IPS-NIHi11 (cell line): ENCODE measurements at regions not wholly inside any gene's neighbourhood (a gene's known extent, or its start where the extent isn't known, plus 50 kb on each side); places are given as distances from the start of the nearest gene placed in this dataset.
"Not testable (repeated sequence)": the region's sequence is repeated elsewhere in the genome, so short reads cannot be mapped to it uniquely, and the experiment has no call there.

Experiments
- DNase-seq: peaks from one replicate; pipeline ENCODE4 v3.0.0; 2012; ENCODE audit warnings: mixed read lengths, low spot score

DNA sequence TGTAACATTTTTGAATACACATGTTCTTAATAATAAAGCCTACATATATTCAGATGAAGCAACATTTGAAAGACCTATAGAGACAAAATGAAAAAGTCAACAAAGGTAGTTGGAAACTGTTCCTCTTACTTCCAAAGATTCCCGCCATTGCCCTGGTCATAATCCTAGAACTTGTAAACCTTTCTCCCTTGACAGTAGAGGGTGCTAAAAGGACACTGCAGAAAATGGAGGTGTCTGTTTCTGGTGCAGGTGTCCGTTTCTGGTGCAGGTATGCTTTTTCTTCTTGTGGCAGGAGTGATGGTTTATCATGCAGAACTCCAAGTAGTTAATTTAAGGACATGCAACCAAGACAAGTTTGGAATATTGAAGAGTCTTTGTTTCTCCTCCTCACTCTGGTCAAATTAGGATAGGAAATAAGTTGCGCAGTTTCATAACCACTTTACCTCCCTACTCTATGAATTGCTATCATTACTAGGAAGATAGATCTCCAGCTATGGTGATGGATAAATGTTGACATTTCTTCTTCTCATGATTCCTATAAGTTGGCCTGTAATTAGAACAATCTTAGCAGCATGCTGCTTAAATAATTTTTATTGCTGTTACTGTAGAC, 56.0 kb upstream of the FAM174A start:
- peak; percentile 35 for DNase-seq

DNA sequence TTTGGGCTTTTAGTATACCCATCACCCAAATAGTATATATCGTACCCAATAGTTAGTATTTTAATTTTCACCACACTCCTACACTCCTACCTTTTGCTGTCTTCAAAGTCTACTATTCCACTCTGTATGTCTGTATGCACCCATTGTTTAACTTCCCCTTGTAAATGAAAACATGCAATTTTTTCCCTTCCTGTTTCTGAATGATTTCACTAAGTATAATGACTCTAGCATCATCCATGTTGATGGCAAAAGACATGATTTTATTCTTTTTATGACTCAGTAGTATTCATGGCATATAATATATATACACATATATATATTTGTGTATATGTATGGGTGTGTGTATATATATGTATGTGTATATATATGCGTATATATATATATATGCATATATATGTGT, 63.1 kb upstream of the FAM174A start:
- no peak for DNase-seq

DNA sequence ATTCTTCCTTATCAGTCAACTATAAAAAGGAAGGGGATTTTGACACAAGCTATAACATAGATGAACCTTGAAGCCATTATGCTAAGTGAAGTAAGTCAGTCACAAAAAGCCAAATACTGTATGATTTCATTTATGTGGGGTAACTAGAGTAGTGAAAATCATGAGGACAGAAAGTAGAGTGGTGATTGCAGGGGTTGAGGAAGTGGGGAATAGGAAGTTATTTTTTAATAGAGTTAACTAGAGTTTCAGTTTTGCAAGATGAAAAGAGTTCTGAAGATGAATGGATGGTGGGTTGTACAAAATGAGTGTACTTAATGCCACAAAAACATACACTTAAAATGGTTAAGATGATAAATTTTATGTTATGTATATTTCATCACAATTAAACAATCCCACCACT, 65.4 kb upstream of the FAM174A start:
- no peak for DNase-seq

DNA sequence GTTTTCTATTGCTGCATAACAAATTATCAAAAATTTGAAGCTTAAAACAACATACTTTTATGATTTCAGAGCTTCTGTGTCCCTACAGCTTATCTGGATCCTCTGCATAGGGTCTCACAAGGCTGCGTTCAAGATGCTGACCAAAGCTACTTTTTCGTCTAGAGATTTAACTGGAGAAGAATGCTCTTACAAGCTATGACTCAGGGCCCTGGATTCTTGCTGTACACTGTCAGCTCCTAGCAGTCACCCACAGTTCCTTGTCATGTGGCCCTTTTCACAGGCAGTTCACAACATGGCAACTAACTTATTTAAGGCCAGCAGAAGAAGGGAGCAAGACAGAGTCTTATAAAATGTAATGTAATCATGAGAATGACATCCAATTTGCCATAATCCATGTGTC, 70.8 kb upstream of the FAM174A start:
- DNase-seq: no peak

DNA sequence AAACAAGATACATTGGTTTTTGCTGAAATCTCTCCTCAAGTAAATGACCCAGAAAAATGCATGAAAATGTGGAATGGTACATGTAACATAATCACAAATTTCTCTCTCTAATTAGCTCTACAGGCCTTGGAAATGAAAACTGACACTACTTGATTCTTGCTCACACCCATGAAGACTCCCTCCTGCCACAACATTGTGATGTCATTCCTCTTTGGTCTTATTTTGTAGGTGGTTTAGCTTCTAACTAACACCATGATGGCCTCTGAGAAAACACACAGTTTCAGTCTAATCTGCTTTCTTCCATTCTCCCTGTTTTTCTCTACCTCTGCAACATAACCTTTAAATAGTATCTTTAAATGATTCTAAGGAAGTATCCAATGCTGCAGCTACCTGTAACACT, 78.6 kb upstream of the FAM174A start:
- DNase-seq: no peak

DNA sequence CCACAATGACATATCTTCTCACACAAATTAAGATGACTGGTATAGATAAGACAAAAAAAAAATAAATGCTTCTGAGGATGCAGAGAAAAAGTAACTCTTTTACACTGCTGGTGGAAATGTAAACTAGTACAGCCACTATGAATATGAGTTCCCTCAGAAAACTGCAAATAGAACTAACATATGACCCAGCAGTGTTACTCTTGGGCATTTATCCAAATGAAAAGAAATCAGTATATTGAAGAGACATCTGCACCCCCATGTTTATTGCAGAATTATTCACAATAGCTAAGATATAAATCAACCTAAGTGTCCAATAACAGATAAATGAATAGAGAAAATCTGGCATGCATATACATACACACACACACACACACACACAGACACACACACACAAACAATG, 83.0 kb upstream of the FAM174A start:
- DNase-seq: no peak

DNA sequence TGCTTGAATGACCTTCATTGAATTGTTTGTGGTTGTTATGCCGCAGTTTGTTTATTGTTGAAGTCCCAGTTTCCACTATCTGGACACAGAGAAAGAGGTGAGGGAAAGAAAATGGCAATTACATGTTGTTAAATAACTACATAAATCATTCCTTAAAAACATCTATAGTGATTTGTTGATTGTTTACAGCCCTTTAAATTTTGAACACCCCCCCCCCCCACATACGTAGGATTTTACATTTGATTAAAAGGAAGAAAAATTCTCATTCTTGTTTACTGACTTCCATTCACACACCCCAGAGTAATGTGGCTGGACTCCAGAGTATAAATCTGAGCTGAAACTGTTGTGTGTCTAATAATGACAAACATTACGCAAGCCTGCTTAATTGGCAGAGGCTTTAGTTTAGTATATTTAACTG, 87.1 kb upstream of the FAM174A start:
- no peak for DNase-seq

DNA sequence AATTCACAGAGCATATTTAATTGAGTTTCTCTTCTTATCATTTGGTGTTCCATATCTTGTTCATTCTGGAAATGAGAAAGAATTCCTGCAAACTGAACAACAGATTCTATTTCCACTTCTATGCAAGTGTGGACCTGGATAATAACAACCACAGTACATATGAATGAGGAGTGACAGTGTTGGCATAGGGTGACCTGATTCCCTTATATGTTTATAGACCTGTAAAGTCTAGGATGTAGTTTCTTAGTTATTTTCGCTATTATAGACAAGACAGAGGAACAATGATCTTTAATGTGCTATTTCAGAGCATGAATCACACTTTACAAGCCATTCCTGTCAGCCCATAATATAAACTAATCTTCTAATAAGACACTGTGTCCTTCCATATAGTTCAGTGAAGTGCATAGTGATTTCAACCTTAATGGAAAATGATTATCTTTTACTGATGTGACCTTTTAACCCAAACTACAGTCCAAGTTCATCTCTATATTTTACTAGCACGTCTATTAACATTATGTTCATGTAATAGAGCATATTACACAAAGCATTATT, 88.2 kb upstream of the FAM174A start:
- no peak for DNase-seq

DNA sequence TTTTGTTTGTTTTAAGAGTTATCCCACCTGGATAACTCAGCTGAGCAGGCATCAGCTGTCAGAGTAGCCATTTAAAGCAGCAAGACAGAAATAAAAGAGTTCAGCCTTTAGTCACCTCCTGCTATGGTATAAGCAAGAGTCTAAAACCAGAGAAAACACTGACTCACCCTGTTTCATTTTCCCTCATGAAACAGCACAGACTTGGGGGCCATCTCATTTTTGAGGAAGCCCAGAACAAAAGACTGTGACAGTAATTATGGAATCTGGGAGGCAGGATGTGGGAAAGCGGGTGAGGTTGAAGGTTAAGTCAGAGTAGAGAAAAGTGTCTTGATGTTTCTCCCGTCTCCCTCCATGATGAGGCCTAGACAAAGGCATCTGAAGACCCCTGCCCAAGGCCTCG, 90.2 kb upstream of the FAM174A start:
- DNase-seq: no peak

DNA sequence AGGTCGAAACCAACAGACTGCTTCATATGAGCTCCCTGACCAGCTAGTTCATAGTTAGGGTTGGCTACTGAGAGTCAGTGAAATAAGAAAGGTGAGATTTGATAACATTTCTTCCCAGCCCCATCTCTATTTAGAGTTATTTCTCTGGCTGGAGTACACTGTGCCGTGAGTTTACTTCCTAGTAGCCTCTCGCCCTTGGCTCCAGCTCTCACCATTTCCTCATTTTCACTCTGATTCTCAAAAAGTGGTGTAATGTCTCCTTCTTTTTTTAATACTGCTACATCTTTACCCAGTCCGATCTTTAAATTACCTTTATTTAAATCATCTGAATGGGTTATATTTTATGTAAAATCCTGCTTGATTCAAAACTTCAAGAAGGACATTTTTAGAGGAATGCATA, 100.4 kb upstream of the FAM174A start:
- DNase-seq: no peak

DNA sequence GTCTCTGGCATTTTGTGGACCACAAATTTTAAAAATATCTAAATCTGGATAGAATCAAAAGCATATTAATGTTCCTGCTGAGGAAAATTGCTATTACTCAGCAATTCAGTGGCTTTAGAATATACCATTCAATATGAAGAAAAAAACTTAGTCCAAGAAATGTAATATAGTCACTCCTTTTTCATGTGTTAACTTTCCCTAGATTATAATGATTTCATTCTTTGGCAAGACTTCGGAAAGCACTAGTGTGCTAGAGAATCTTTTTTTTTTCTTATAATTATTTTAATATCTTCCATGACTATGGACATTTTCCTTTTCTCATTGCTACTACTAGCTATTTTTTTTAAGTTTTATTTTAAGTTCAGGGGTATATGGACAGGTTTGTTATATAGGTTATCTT, 102.4 kb upstream of the FAM174A start:
- DNase-seq: no peak

DNA sequence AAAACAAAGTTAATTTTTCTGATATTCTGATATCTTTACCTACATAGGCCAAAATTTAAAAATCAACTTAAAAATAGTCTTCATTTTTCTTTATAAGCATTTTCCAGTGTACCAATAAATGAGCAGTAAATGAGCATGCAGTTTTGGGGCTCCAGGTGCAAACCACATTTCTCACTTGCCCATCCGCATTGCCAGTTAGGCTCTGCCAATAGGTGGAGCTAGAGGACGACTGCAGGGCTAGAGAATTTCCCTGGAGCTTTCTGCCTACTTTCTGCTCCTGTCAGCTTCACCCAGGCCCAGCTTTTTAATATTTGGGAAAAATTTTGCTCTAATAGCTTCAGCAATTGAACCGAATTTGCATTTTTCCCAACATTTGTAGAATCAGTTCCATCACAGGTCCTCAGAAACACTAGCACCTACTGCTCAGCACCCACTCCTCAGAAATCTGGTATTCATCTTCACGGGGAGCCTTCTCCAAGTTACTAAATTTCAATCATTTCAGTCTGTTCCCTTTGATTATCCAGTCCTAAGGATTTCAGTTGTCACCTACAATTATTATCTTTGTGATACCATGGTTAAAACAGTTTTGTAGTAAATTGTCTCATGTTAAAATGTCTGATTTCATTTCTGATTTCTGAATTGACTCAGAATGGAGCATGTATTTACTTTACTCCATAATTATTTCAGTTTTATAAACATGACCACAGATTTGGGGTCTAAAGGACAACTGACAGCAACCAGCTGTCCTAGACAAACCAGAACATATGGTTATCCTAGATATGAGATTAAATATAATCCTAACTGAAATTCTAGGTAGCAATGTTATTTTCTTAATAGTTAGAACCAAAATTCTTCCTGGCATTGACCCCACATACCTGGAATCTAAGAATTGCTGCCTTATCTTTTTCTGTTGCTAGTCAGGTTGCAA, 104.6 kb upstream of the FAM174A start:
- peak; percentile 61 for DNase-seq

DNA sequence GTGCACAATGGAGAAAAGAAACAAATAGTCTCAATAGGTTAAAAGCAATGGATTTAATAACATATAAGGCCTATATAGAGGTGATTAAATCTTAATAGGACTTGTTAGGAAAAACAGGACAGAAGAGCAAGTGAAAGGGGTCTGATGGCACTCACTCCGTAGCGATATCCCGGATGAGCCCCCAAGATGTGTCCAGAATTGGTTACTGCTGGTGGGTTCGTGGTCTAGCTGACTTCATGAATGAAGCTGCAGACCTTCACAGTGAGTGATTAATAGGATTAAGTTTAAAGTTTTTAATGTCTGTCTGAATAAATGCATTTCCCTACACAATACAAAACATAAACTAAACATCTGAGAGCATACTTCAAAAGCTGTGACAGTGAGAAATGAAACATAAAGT, 110.4 kb upstream of the FAM174A start:
- DNase-seq: no peak

DNA sequence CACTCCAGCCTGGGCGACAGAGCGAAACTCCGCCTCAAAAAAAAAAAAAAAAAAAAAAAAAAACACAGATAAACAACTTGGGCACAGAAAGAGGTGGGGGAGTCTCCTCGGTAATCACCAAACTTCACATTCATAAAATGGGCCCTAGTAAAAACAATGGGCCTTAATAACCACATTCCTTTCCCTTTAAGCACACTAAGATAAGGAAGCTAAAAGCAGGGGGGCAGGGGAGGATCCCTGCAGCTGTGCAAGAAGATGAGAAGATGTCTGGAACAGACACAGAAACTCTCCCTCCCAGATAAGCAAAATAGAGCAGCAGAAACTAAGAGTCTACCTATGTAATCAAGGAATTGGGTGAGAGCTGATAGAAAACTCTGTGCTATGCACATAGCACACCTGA, 111.2 kb upstream of the FAM174A start:
- DNase-seq: no peak

DNA sequence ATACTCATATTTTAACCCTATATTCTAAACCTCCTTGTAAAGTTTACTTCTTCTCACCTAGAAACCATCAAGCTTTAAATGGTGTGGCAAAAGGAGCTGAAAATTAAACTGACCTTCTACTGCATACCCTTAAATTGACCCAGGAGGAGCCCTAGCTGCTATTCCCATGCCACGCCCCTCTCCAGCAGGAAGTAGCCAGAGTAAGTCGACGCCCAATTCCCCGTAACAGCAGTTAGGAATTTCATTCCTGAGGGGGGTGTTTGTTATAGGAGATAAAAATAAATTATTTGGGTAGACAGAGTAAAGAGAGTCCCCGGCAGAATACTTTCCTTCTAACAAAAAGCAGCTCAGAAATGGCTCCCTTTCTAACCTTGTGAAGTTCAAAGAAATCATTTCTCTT, 111.8 kb upstream of the FAM174A start:
- DNase-seq: no peak

DNA sequence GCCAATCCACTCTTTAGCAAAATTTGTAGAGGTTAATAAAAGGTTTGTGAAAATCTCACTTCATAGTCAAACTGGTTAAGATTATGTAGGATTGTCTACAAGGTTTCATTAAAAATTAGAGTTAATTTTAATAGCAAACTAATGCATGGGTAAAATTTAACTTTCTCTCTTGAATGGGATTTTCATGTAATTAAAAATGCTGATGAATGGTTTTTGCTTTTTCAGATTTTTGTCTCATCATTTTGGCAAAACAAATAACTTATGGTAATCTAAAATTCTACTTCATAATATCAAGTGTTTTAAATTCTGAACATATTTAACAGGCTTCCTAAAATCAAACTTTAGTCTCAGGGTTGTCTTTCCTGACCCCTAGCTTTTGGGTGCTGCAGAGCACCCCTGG, 113.8 kb upstream of the FAM174A start:
- no peak for DNase-seq

DNA sequence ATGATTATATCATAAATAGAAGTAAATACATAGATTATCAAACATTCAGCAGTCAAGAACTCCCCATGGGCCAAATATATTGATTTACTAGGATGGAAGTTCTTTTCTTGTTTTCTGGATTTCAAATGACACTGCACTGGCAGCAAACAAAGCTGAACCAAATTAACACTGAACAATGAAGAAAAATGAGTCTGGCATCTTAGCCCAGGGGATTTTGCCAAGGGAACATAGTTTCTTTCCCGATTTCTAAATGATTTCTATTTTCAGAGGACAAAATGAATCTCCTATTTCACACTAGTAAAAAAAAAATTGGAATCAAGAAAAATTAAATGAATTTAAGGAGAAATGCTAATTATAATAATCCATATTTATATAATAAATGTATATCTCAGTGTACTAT, 116.9 kb upstream of the FAM174A start:
- no peak for DNase-seq

DNA sequence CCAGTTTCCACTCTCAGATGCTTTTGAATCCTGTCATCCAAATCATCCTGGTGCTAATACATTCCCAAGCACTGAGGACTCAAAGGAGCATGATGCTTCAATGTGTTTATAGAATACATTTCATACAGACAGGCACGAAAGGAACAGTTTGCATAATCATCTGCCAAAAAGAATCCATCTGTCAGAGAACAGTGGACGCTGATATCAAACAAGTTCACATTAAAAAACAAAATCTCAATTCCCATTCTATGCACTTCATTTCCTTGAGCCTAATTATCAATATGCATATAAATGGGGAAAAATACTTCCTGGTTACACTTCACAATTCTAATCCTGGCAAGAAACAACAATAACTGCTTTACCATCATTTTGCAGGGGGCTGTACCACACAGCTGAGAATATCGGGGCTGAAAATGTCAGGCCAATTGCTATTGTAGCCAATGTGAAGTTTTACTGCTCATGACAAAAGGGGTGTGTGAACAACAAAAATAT, 125.5 kb upstream of the FAM174A start:
- DNase-seq: no peak

DNA sequence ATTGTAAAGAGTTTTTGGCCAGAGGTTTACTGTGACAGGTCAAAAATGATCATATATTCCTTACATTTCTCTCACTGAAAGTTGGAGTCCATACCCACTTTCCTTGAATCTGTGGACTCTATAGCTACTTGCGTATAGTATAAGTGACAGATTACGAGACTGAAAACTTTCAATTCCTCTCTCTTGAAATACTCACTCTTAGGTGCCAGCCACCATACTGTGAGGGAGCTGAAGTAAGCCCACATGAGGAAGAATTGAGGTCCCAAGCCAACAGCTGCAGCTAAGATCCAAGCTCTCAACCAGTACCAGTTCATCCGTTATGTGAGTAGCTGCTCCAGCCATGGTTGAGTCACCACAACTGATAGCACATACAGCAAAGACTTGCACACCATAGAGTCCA, 128.1 kb upstream of the FAM174A start:
- no peak for DNase-seq

DNA sequence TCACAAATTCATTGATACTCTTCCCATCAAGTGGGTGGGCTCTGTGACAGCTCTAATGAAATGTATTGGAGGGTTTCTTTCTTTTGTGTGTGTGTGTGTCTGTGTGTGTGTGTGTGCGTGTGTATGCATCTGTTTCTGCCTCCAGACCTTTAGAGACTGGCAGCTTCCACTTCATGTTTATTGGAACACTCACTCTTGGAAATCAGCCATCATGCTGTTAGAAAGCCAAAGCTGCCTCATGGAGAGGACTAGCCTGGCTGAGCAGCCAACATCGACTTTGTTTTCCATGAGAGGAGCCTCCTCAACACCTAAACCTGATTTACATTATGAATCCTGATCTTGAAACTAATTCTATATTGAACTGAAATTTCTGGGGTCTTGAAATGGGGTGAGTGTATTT, 128.5 kb upstream of the FAM174A start:
- DNase-seq: no peak

DNA sequence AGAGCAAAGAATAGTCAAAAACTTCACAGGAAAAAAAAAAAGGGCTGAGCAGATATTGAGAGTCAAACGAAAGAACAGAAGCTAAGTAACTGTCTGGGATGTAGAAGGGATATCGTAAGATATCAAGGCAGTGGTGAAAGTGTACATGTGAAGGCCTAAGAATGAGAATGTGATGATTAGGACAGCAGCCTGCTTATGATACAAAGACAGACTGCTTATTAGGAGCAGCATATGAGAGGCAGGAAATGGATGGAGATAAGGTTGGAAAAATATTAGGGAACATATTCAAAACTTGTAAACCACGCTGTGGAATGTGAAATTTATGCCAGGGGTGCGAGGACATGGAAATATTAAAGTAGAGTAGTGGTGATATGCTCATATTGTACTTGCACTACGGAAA, 133.1 kb upstream of the FAM174A start:
- no peak for DNase-seq

DNA sequence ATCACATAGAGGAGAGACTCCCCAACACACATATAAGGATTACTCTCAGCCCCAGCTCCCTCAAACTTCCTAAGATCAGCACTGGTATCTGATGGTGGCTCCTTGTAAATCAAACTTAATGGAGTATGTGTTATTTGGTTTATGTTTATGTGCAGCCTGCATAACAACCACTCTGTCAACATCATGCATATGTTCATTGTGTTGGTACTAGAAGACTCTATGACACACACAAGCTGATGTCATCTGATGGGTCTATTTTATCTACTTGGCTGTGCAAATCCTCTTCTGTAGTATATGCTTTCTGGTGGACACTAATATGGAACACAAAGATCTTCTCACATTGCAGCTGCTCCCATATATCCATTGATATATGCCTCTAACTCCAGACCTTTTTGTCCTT, 134.0 kb upstream of the FAM174A start:
- no peak for DNase-seq

DNA sequence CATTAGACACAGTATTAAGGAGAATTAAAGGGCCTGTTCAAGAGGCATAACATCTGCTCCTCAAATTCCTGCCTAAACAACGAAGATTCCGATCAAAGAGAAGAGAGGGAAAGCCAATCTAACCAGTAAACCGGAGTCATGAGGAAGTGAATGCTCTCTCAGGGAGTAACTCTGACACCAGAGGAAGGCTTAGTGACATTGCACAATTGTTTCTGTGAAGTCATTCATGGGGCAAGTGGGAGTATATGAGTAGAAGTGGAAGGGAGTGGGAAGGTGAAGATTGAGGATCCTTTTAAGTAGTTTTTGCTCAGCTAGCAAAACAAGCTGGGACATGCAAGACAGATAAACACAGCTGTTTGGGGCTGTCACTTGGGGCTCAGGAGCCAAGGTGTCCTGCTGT, 136.4 kb upstream of the FAM174A start:
- not testable (repeated sequence) for DNase-seq
